Liver (tissue), 8 donors: ENCODE measurements at regions not wholly inside any gene's neighbourhood (a gene's known extent, or its start where the extent isn't known, plus 50 kb on each side); places are given as distances from the start of the nearest gene placed in this dataset.

ENCODE experiments used
- DNase-seq: peaks from one replicate; pipeline ENCODE4 v3.0.0-alpha.2; 2017; ENCODE audit warnings: low spot score
- H3K27ac ChIP-seq, 2 donors: one replicate each; pipeline ENCODE4 v1.7.0; 2013; ENCODE audit warnings: inconsistent platforms in 2 of 2, low read length in 2 of 2, control low read depth in 1 of 2, low read depth in 1 of 2, mild to moderate bottlenecking in 1 of 2
- H3K27me3 ChIP-seq, 4 donors: one replicate each; pipeline versions ENCODE4 v1.6.1 to v1.7.0; 2013; ENCODE audit warnings: low read length in 3 of 4, inconsistent platforms in 1 of 4, mild to moderate bottlenecking in 1 of 4, moderate library complexity in 1 of 4; ENCODE audit not compliant: control insufficient read depth in 4 of 4, insufficient read depth in 4 of 4
- H3K36me3 ChIP-seq, 4 donors: one replicate each; pipeline versions ENCODE4 v1.6.1 to v1.7.0; 2013; ENCODE audit warnings: low read length in 3 of 4, mild to moderate bottlenecking in 3 of 4, low read depth in 1 of 4, moderate library complexity in 1 of 4; ENCODE audit not compliant: control insufficient read depth in 4 of 4, insufficient read depth in 3 of 4
- H3K4me1 ChIP-seq, 4 donors: one replicate each; pipeline versions ENCODE4 v1.6.1 to v1.7.0; 2013; ENCODE audit warnings: low read length in 3 of 4, mild to moderate bottlenecking in 3 of 4, moderate library complexity in 1 of 4; ENCODE audit not compliant: control insufficient read depth in 4 of 4, insufficient read depth in 4 of 4
- H3K4me3 ChIP-seq, 3 donors: one replicate each; pipeline versions ENCODE4 v1.6.1 to v1.7.0; 2013; ENCODE audit warnings: low read length in 3 of 3, control low read depth in 1 of 3, low read depth in 1 of 3, mild to moderate bottlenecking in 1 of 3
- H3K9ac ChIP-seq, 2 donors: one replicate each; pipeline ENCODE4 v1.7.0; 2013; ENCODE audit warnings: low read length in 2 of 2, mild to moderate bottlenecking in 2 of 2, moderate library complexity in 2 of 2, control low read depth in 1 of 2, low read depth in 1 of 2
- H3K9me3 ChIP-seq, 4 donors: one replicate each; pipeline versions ENCODE4 v1.6.1 to v1.7.0; 2013; ENCODE audit warnings: low read length in 3 of 4; ENCODE audit not compliant: control insufficient read depth in 4 of 4
- ATF3 ChIP-seq: IDR thresholded peaks from 2 replicates; pipeline ENCODE4 v1.6.1; 2016; ENCODE audit warnings: antibody characterized with exemption
- CTCF ChIP-seq: fragments of 150-350 bp; IDR thresholded peaks from 2 replicates; pipeline ENCODE4 v1.5.1; 2017; ENCODE audit warnings: improper control_type of control experiment, low read depth, low read length; ENCODE audit not compliant: missing input control
- EGR1 ChIP-seq, 2 donors: IDR thresholded peaks; 2 replicates each; pipeline ENCODE4 v1.6.1; 2016 to 2018; ENCODE audit warnings: antibody characterized with exemption in 2 of 2, low read depth in 2 of 2
- FOXA1 ChIP-seq: IDR thresholded peaks from 2 replicates; pipeline ENCODE4 v1.6.1; 2016; ENCODE audit warnings: antibody characterized with exemption
- FOXA2 ChIP-seq: IDR thresholded peaks from 2 replicates; pipeline ENCODE4 v1.6.1; 2016; ENCODE audit warnings: antibody characterized with exemption
- GABPA ChIP-seq, 2 donors: IDR thresholded peaks in 1 of 2; conservative IDR thresholded peaks in 1 of 2; 2 replicates each; pipeline ENCODE4 v1.6.1; 2016; ENCODE audit warnings: antibody characterized with exemption in 2 of 2, mild to moderate bottlenecking in 1 of 2, moderate library complexity in 1 of 2
- HNF4G ChIP-seq: IDR thresholded peaks from 2 replicates; pipeline ENCODE4 v1.6.1; 2016; ENCODE audit warnings: antibody characterized with exemption
- JUND ChIP-seq, 2 donors: IDR thresholded peaks; 2 replicates each; pipeline ENCODE4 v1.6.1; 2016; ENCODE audit warnings: antibody characterized with exemption in 2 of 2
- MAX ChIP-seq: IDR thresholded peaks from 2 replicates; pipeline ENCODE4 v1.6.1; 2016; ENCODE audit warnings: antibody characterized with exemption
- NR2F2 ChIP-seq: IDR thresholded peaks from 2 replicates; pipeline ENCODE4 v1.6.1; 2016; ENCODE audit warnings: antibody characterized with exemption
- RAD21 ChIP-seq, 2 donors: IDR thresholded peaks; 2 replicates each; pipeline ENCODE4 v1.6.1; 2016; ENCODE audit warnings: antibody characterized with exemption in 2 of 2, mild to moderate bottlenecking in 2 of 2
- REST ChIP-seq: IDR thresholded peaks from 2 replicates; pipeline ENCODE4 v1.6.1; 2016; ENCODE audit warnings: antibody characterized with exemption, mild to moderate bottlenecking
- RXRA ChIP-seq, 2 donors: IDR thresholded peaks; 2 replicates each; pipeline ENCODE4 v1.6.1; 2017 to 2018; ENCODE audit warnings: antibody characterized with exemption in 2 of 2, mild to moderate bottlenecking in 1 of 2
- SP1 ChIP-seq: IDR thresholded peaks from 2 replicates; pipeline ENCODE4 v1.6.1; 2018; ENCODE audit warnings: antibody characterized with exemption, mild to moderate bottlenecking
- YY1 ChIP-seq: IDR thresholded peaks from 2 replicates; pipeline ENCODE4 v1.6.1; 2016; ENCODE audit warnings: antibody characterized with exemption, mild to moderate bottlenecking
- ZBTB33 ChIP-seq: IDR thresholded peaks from 2 replicates; pipeline ENCODE4 v1.6.1; 2016; ENCODE audit warnings: antibody characterized with exemption
- WGBS: extraction: QIAGEN DNeasy Blood & Tissue Kit; methylation state at CpG from one replicate; pipeline ENCODE4 v1.1.7; 2013; 5-methylcytosine and 5-hydroxymethylcytosine counted together
- donor health status: healthy.
- donor health status: healthy.
- donor health status: healthy.
- donor health status: healthy.
- donor health status: healthy.

- Histone ChIP-seq H3K4me3 (no peak overlapping the region), H3K27ac (no peak overlapping the region), H3K9me3 (peaks cover 0 to 4% (median 0%) of the 10 kb centered on the region in 4 donors), H3K36me3 (no peaks in the 10 kb centered on the region), H3K9ac (no peak overlapping the region), H3K27me3 (no peaks in the 10 kb centered on the region), H3K4me1 (no peaks in the 10 kb centered on the region)
- DNase-seq = no peak
- TF ChIP-seq JUND (IDR thresholded peaks at IDR 0.05) (no peak), RXRA (IDR thresholded peaks at IDR 0.05) (no peak), NR2F2 (no peak), FOXA1 (no peak)
- WGBS = 91% methylated on average over 10 of the region's 10 CpGs
Observed at GRCh38 chr17:15023589-15024336, 241.4 kb downstream of the PMP22 start.

- no peak for DNase-seq
- H3K9ac ChIP-seq = no peak overlapping the region
- no peak for TF ChIP-seq EGR1 (IDR thresholded peaks at IDR 0.05; ENCODE audit: low read depth in 2 of 2)
- no peak for TF ChIP-seq JUND (IDR thresholded peaks at IDR 0.05)
- no peak for TF ChIP-seq HNF4G
- no peak for TF ChIP-seq SP1
- no peak for TF ChIP-seq CTCF
- H3K36me3 ChIP-seq = no peaks in the 10 kb centered on the region
- no peak overlapping the region for H3K4me3 ChIP-seq
- no peak overlapping the region for H3K27ac ChIP-seq
- WGBS = 87% methylated on average over 3 of the region's 3 CpGs
- no peaks in the 10 kb centered on the region for H3K4me1 ChIP-seq
- peaks cover 0 to 4% (median 0%) of the 10 kb centered on the region in 4 donors for H3K9me3 ChIP-seq
- H3K27me3 ChIP-seq = no peaks in the 10 kb centered on the region
Observed at GRCh38 chr17:15019158-15019557, 246.0 kb downstream of the PMP22 start.

GRCh38 chr17:15012351-15012980, 252.7 kb downstream of the PMP22 start:
- Histone ChIP-seq H3K9me3 (no peaks in the 10 kb centered on the region), H3K4me3 (no peak overlapping the region), H3K9ac (no peak overlapping the region), H3K27ac (no peak overlapping the region), H3K4me1 (no peaks in the 10 kb centered on the region), H3K36me3 (no peaks in the 10 kb centered on the region), H3K27me3 (no peaks in the 10 kb centered on the region)
- no peak for DNase-seq
- 54% methylated on average over 6 of the region's 6 CpGs for WGBS
- TF ChIP-seq MAX (no peak), RXRA (IDR thresholded peaks at IDR 0.05) (no peak), JUND (IDR thresholded peaks at IDR 0.05) (no peak), GABPA (IDR thresholded peaks at IDR 0.05 in 1 of 2, conservative IDR thresholded peaks at IDR 0.05 in 1 of 2) (no peak), ATF3 (no peak), NR2F2 (no peak), CTCF (no peak), HNF4G (no peak), REST (no peak), SP1 (no peak), FOXA2 (no peak), RAD21 (IDR thresholded peaks at IDR 0.05) (no peak), ZBTB33 (no peak), YY1 (no peak), EGR1 (IDR thresholded peaks at IDR 0.05; ENCODE audit: low read depth in 2 of 2) (no peak), FOXA1 (no peak)
